ENCODE measurements at regions not wholly inside any gene's neighbourhood (a gene's known extent, or its start where the extent isn't known, plus 50 kb on each side); places are given as distances from the start of the nearest gene placed in this dataset.

DNA sequence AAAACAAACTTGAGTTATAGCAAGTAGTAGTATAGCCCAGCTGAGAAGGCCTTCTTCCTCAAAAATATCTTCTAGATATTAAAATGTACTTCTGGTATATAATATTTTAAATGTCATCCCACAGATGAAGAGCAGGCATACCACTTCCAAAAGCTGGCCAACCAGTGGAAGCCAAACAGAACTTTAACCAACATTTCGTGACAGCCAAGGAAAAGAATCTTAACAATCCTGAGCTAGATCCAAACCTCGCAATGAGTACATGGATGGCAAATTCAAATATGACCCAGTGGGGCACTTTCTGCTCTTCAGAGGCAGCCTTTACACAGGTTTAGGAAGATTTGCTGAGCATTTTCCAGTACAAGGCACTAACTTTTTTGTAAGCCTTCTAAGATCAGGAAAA lies 91.8 kb upstream of the ACO1 start:
- POLR2A ChIA-PET: no interaction called here
- Histone ChIP-seq H3K9me3 (ENCODE audit: control insufficient read depth, insufficient read depth, low read depth, low read length) (no peaks in the 10 kb centered on the region), H3K36me3 (ENCODE audit: control insufficient read depth in 2 of 2, insufficient read depth in 1 of 2, low read length in 2 of 2) (no peaks in the 10 kb centered on the region), H3K27ac (ENCODE audit: extremely low read depth, low read depth, low read length) (no peak overlapping the region), H3K4me1 (ENCODE audit: control insufficient read depth, insufficient read depth, low read length) (no peaks in the 10 kb centered on the region), H3K4me3 (ENCODE audit: low read depth, low read length) (no peak overlapping the region)
- CTCF ChIA-PET: interaction anchor here (0.7 to 0.8 kb wide), 2 partner anchors 25 to 447 kb away, joined by 4 read pairs; no protein-coding TSS in a partner anchor
- TF ChIP-seq ZNF248 (tag by site-specific recombination; IDR thresholded peaks at IDR 0.05): no peak
- no peak for TF ChIP-seq TSHZ1 (tag by site-specific recombination; IDR thresholded peaks at IDR 0.05; ENCODE audit: borderline replicate concordance)
- no peak for TF ChIP-seq SP3 (tag by site-specific recombination; IDR thresholded peaks at IDR 0.05)
- no peak for TF ChIP-seq ZXDB (tag by site-specific recombination; IDR thresholded peaks at IDR 0.05)
- no peak for TF ChIP-seq SCRT2 (tag by site-specific recombination; IDR thresholded peaks at IDR 0.05)
- TF ChIP-seq, protein P1, sequence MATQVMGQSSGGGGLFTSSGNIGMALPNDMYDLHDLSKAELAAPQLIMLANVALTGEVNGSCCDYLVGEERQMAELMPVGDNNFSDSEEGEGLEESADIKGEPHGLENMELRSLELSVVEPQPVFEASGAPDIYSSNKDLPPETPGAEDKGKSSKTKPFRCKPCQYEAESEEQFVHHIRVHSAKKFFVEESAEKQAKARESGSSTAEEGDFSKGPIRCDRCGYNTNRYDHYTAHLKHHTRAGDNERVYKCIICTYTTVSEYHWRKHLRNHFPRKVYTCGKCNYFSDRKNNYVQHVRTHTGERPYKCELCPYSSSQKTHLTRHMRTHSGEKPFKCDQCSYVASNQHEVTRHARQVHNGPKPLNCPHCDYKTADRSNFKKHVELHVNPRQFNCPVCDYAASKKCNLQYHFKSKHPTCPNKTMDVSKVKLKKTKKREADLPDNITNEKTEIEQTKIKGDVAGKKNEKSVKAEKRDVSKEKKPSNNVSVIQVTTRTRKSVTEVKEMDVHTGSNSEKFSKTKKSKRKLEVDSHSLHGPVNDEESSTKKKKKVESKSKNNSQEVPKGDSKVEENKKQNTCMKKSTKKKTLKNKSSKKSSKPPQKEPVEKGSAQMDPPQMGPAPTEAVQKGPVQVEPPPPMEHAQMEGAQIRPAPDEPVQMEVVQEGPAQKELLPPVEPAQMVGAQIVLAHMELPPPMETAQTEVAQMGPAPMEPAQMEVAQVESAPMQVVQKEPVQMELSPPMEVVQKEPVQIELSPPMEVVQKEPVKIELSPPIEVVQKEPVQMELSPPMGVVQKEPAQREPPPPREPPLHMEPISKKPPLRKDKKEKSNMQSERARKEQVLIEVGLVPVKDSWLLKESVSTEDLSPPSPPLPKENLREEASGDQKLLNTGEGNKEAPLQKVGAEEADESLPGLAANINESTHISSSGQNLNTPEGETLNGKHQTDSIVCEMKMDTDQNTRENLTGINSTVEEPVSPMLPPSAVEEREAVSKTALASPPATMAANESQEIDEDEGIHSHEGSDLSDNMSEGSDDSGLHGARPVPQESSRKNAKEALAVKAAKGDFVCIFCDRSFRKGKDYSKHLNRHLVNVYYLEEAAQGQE (tag by site-specific recombination; IDR thresholded peaks at IDR 0.05): no peak
- no peak for TF ChIP-seq ZNF174 (tag by site-specific recombination; IDR thresholded peaks at IDR 0.05)

- H3K36me3 ChIP-seq (ENCODE audit: control insufficient read depth in 2 of 2, insufficient read depth in 1 of 2, low read length in 2 of 2): no peaks in the 10 kb centered on the region
- H3K27ac ChIP-seq (ENCODE audit: extremely low read depth, low read depth, low read length): no peak overlapping the region
- no peaks in the 10 kb centered on the region for H3K4me1 ChIP-seq (ENCODE audit: control insufficient read depth, insufficient read depth, low read length)
- ChIA-PET CTCF (interaction anchor here (0.7 kb wide), 1 partner anchor 447 kb away, joined by 4 read pairs; no protein-coding TSS in a partner anchor), POLR2A (no interaction called here)
- no peaks in the 10 kb centered on the region for H3K9me3 ChIP-seq (ENCODE audit: control insufficient read depth, insufficient read depth, low read depth, low read length)
- no peak overlapping the region for H3K4me3 ChIP-seq (ENCODE audit: low read depth, low read length)
- TF ChIP-seq KLF17 (tag by site-specific recombination; IDR thresholded peaks at IDR 0.05): no peak
Measured at GRCh38 chr9:32293091-32293490, 91.4 kb upstream of the ACO1 start.

DNA sequence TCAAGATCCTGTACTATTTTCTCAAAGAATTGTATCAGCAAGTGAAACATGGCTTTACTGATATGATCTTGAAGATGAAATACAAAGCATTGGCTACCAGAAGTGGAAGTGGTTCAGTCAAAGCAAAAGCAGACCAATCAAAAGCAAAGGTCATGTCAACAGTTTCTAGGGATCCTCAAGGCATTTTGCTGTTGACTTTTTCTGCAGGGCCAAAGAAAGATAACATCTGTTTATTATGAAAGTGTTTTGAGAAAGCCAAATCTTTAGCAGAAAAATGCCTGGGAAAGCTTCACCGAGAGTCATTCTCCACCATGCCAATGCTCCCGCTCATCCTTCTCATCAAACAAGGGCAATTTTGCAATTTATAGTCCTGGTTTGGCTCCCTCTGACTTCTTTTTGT lies 90.3 kb upstream of the ACO1 start:
- Histone ChIP-seq H3K36me3 (ENCODE audit: control insufficient read depth in 2 of 2, insufficient read depth in 1 of 2, low read length in 2 of 2) (no peaks in the 10 kb centered on the region), H3K4me3 (ENCODE audit: low read depth, low read length) (no peak overlapping the region), H3K9me3 (ENCODE audit: control insufficient read depth, insufficient read depth, low read depth, low read length) (no peaks in the 10 kb centered on the region), H3K27ac (ENCODE audit: extremely low read depth, low read depth, low read length) (no peak overlapping the region), H3K4me1 (ENCODE audit: control insufficient read depth, insufficient read depth, low read length) (no peaks in the 10 kb centered on the region)
- CTCF ChIA-PET: no interaction called here
- TF ChIP-seq ZNF16 (tag by site-specific recombination; IDR thresholded peaks at IDR 0.05; ENCODE audit: low read depth) (no peak), ZFP69B (tag by site-specific recombination; IDR thresholded peaks at IDR 0.05) (no peak), ZSCAN18 (tag by site-specific recombination; IDR thresholded peaks at IDR 0.05) (no peak), ZNF548 (tag by site-specific recombination; IDR thresholded peaks at IDR 0.05) (no peak), ZNF645 (tag by site-specific recombination; IDR thresholded peaks at IDR 0.05) (no peak), ZNF558 (tag by site-specific recombination; IDR thresholded peaks at IDR 0.05) (no peak), AEBP2 (tag by site-specific recombination; IDR thresholded peaks at IDR 0.05; ENCODE audit: borderline replicate concordance) (no peak), ZBTB21 (tag by site-specific recombination; IDR thresholded peaks at IDR 0.05) (no peak), KLF17 (tag by site-specific recombination; IDR thresholded peaks at IDR 0.05) (no peak), ZNF426 (tag by site-specific recombination; IDR thresholded peaks at IDR 0.05) (no peak)
- POLR2A ChIA-PET: no interaction called here

Measured in HEK293 (cell line).